GM21390 (cell line): ENCODE measurements at regions not wholly inside any gene's neighbourhood (a gene's known extent, or its start where the extent isn't known, plus 50 kb on each side); places are given as distances from the start of the nearest gene placed in this dataset.

Experiments
- ATAC-seq: cut with Tn5 transposase; IDR thresholded peaks from one replicate; pipeline ENCODE4 v1.9.1; 2021; ENCODE audit not compliant: unreplicated experiment

DNA sequence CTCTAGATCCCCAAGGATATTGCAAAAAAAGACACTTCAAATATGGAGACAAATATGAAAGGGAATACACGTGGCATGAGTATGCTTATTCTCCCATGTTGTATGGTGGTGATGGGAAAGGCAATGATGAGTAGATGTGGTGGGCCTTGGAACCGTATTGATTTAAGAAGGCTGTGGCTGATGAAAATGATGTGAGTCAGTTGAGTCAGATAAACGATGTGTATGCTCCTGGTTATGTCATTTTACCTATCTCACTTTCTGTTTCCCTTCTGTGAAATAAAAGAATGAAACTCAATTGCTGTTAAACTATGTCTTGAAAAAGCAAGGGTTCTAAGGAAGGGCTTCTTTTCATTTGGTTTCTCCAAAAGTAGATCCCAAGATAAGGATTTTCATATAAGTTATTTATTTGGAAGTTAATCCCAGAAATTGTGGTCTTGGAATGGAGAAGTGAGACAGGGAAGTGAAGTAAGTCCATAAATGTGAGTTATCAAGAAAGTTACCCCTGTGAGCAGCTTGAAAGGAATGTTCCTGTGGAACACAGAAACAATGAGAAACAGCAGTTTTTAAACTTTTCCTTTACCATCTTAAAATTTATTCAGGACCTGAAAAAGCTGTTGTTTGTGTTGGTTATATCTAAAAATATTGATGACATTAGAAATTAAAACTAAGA lies 292.0 kb downstream of the DUSP10 start:
- ATAC-seq, result peak; percentile 89

DNA sequence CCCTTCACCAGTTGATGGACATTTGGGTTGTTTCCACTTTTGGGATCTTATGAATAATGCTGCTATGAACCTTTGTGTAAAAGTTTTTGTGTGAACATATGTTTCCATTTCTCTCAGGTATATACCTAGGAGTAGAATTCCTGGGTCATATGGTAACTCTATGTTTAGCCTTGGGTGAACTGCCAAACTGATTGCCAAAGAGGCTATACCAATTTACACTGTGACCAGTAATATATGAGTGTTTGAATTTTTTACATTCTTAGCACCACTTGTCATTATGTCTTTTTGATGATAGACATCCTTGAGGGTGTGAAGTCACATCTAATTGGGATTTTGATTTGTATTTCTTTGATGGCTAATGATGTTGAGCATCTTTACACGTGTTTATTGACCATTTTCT lies 290.1 kb downstream of the DUSP10 start:
- no peak for ATAC-seq

DNA sequence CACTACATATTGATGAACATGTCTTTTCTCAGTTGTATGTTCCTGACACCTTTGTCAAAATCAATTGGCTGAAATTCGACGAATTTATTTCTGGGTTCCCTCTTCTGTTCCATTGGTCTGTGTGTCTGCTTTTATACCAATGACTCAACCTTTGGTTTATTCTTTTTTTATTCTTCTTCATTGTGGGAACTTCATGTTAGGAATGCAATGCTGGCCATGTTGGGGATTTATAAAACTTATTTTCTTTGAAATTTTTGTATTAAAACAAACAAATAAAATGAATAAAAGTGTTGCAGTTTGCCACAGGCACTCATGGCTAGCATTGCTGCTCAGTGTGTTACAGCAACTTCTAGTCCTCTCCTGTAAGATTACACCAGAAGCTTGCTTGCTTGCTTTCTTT lies 287.8 kb downstream of the DUSP10 start:
- no peak for ATAC-seq

DNA sequence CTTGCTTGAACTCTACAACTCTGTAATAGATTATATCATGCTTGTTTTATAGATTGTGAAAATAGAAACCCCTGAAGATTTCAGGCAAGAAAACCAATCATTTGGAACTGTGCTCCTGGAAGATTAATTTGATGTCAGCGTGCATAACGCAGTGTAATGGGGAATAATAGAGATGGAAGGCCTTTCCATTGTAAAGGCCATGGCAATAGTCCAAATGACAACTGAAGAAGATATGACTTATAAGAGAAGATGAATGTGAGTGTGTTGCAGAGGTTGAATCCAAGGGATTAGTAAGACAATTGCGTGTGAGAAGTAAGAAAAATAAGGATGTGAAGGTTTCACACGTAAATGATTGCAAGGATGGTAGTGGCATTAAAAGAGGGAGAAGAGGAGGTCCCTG lies 285.0 kb downstream of the DUSP10 start:
- no peak for ATAC-seq

DNA sequence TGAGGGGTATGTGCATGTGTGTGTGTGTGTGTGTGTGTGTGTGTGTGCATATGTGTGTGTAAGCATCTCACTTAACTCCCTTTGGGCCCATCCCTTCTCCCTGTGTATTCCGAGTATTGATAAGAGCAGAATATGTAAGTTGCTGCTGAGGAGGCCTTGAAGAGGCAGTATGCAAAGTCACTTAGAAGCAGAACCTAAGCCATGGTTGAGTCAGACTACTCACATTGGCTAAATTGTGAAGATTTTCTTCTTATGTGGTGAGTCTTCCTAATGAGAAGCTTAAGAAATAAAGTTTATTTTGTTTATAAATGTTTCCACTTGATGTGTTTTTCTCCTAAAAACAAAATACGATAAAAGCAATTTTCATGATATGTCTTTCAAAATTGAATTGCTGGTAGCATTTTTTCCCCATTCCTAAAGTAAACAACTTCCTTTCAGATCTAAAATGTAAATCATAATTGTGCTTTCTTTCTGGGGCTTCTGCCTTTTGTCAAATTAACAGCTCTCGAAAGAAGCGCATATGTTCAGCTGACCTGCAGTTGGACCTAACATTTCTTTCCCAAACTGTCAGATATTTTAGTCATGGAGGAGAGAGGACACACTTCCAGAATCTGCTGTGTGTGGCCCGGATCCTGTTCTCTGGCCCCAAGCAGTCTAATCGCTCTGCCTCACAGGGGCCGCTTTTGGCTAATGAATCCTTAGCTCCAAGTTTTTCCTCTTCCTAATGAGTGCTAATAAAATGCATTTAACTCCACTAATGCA lies 284.0 kb downstream of the DUSP10 start:
- no peak for ATAC-seq

DNA sequence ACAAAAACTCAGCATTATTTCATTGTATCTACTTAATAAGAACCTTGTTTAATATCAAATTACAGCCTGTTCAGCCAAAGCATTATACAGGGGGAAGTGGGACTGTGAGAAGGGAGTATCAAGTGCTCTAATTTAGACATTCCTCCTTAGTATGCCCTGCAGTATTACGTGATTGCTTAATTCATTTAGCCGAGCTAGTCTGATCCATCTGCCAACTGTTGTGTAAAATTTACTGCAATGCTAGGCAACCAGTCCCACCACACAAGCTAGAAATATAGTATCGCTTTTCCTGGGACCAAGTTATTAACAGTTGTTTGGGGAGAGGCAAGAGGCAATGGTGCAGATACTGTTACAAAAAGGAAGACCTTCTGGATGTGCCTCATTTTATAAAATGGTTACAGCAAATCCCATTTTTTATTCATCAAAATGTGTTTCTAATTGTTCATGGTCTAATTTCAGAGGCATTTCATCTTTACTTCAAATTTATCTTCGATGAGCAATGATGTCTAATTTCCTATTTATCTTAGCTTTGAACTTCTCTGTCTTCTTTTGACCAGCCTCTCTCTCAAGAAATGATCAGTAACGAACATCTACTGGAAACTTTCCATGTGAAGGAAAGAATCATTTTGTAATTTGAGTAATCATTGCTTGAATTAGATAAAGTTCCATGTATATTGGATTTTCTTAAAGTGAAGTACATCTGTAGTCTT lies 283.3 kb downstream of the DUSP10 start:
- ATAC-seq, result no peak

DNA sequence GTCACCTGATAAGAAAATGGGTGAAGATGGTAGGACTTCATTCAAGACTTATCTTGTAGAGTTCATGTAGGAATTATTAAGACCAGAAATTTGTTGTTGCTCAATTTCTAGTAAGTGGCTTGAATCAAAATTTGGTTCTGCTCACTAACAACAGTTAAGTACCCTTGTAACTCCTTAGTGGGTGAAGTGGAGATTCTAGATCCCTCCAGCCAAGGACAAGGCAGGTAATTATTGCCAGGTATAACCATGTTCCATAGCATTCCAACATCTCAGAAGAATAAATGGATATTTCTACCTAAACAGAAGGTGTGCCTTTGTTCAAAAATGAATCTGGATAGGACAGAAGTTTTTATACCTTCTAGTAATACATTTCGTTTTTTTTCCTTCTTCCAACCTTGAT lies 282.3 kb downstream of the DUSP10 start:
- ATAC-seq, result no peak

DNA sequence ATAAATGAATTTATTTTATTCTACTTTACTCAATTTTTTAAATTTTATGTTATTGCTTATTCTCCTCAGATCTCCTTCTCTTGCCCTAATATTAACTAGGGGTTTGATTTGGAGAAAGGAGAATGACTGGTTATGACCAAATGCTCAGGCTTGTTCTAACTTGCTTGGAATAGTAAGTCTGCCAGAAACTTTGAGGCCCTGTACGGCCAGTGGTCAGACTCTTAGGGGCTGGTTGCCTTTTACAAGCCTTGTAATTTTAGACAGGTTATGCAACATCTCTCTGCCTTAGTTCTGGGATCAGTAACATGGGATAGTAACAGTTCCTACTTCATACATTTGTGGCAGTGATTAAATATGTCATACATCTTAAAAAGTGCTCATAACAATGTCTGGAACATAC lies 279.5 kb downstream of the DUSP10 start:
- no peak for ATAC-seq

DNA sequence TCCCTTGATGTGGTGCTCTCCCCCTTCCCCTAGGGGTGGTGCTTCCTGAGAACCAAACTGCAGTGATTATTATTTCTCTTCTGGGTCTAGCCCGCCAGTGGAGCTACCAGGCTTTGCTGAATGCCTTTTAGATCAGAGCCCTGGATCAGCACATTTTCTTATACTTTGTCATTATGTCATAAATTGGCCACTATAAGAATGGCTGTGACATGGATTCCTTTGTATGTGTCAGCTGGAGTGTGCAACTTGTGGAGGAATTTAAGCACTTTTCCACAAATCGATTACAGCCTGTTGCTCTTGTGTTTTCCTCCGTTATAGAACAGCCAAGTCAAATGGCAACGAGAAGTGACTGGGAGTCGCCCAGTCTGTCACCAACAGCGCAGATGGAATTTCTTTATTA lies 273.3 kb downstream of the DUSP10 start:
- no peak for ATAC-seq

DNA sequence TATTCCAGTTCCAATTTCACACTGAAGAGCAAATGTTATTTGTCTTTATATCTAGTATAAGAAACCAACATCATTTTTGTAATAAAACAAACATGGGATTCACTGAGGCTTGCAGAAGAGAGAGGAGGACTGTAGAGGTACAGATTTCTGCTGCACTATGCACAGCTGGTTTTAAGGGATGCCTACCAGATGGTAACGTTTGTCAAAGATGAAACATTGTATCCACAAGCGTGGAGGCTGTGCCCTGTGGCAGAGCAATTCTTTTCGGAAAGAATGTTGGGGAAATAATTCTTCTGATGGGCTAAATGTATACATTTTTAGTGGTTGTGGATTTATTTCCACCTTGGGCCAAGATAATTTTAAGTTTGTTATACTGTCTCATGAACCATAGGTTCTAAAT lies 272.4 kb downstream of the DUSP10 start:
- no peak for ATAC-seq

DNA sequence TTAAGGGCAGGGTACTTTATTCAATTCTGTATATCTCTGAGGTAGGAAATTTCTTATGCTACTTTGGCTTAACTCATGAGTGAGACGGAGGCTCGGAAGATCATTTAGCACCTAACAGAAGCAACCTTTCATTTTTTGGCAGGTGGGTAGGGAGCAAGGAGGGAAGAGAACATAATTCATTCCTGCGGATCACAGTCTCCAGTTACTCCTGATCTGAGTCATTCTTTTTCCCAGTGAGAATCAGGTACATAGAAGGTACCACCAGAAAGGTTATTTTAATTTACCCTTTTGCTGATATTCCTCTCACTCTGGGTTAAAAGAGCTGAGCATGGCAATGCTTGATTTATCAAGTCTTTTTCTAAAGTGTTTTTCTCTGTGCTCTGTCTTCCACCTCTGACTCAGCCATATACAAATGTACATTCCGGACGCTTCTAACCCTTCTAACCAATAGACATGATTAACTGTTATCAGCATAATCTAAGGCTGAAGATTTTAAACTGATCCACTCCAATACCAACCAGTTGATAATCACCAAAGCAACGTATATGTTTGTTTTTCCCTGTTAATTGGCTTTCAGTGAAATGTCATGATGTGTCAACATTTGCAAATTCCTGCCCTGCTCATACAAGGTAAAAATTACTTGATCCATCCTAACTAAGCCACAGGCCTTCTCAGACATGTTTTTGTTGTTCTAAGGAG lies 271.7 kb downstream of the DUSP10 start:
- ATAC-seq, result no peak

DNA sequence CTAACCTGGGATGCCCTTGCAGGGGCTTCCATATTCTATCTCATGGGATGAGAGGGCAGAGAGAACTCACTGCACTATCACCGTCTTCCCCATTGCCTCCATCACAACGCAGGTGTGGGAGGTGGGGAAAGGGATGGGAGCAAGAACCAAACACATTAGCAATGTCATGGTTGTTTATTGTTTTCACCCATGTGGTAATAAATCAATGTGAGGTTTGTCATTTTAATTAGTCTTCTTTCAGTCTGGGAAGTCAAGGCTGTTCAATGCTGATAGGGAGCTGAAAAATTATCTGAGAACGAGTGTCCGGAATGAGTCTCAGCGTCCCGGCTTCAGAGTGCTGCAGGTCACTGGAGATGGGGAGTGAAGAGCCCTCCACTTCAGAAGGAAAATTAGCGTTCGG lies 268.5 kb downstream of the DUSP10 start:
- no peak for ATAC-seq

DNA sequence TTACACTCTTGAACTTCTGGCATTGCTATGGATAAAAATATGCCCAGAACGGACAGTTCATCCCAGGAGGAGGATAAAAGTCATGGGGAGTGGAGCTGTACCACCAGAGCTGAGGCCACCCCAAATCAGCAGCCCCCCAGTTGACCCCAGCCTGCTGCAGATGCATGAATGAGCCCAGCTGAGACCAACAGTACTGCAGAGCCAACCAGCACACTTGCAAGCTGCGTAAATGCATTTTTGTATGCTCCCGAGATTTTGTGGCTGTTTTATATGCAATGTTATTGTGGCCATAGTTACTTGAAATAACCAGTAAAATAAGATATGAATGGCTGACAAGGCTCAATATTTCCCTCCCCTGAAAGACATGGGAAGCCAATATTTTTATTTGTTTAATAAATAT lies 264.6 kb downstream of the DUSP10 start:
- no peak for ATAC-seq

DNA sequence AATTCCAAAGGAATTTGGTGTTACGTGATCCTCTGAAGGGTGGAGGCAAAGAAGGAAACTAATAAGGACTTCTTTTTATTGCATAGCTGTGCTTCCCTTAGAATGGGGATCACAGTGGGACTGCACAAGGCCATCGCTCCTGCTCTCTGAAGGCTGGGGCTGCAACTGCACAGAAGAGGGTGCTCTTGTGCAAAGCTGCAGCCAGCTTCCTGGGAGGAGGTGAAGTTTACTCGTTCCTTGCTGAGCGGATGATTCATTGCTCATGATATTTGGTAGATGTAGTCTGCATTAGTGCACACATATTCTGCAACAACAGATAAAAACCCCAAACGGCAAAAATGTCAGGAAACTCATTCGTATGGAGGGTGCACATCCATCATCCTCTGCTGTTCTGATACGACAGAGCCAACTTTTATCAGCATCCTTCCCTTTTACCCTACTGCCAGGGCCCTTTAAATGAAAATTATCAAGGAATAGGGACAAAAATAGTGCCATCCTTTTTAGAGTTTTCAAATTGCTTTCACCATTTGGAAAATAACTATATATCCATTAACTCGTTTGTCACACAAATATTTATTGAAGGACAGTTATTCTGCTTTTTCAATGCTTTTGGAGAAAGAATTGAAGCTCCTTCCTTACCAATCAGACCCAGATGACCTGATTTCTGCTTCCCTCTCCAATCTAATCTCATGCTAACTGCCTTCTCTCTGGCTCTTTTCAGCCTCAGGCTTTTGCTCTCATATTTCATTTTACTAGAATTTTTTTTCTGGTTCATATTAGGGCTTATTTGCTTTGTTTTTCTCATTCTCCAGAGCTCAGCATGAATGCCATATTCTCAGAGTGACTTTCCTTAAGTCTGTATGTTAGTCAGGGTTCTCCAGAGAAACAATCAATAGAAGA lies 263.6 kb downstream of the DUSP10 start:
- ATAC-seq, result peak; percentile 90

DNA sequence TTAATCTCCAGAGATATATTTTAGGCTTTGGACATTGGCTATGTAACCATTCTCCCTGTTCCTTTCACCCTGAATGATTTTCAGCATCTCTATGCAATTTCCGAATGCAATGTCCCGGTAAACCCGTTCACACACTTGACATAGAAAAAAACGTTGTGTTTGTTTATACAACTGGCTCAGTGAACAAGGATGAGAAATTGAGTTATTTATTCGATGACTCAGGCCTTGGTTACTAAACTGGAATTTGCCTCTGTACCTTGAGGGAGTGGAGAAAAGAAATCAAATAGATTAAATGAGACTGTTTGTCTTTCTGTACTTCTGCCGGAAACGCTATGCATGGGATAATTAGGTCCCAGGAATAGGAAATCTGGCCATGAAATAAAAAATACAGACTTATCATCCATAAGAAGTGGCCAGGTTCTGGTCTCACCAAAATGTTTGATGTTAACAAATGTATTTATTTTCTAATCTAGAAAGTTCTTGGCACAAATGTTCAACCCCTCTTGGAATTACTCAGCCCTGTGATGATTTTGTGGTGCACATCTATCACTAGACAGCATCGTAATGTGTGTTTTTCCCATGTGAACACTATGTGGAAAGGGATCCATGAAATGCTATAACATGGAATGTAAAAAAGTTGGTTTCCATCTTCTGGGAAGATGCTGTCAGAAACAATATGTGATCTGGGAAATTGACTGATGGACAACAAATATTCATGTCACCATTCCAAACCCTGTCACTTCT lies 253.9 kb downstream of the DUSP10 start:
- no peak for ATAC-seq

DNA sequence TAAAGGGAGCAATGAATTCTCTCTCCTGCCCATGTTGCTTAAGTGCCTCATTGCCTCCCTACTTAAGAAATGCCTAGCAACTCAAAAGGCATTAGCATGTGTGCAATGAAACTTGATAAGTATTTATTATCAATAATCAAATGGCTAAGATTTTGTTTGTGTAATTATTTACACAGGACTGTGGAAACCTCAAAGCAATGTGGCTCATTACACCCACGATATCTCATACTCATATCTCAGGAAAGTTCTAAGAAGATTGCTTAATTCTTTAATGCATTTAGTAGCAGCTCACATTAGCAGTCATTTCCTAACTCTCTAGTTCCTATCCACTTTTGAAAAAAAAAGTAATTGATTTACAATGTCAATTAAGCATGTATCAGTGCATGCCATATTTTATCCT lies 253.3 kb downstream of the DUSP10 start:
- ATAC-seq, result no peak

DNA sequence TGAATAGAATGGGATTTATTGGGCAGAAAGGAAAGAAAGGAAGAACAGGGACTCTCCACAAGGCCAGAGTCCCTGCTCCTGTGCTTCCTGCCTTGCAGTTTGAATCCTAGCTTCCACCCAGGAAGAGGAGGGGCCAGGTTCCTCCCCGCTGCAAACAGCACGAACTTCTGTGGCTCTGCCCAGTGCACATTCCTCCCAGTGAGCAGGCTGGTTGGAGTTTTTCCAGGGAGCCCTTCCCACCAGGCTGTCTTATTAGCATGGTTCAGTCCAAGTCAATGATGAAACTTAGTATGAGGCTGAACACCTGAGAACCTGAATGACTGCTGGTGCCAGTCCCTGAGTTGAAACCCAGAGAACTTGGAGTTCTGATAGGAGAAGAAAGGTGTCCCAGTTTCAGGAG lies 247.2 kb downstream of the DUSP10 start:
- no peak for ATAC-seq

DNA sequence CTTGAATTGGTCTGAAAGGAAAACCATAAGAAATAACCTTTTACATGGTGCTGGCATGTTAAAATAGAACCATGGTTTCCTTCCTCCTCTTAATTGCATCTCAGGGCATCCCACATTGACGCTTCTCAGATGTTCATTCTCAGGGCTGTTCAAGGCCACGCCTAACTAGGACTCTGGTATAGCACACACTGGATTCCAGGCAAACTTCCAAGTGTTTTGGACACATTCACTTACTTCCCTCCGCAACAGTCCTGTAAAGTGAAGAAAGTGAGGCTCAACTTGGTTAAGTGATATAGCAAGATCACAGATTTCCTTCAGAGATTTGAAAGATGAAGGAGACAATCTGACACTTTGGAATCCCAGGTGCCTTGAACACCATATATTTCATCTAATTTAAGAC lies 244.8 kb downstream of the DUSP10 start:
- no peak for ATAC-seq

DNA sequence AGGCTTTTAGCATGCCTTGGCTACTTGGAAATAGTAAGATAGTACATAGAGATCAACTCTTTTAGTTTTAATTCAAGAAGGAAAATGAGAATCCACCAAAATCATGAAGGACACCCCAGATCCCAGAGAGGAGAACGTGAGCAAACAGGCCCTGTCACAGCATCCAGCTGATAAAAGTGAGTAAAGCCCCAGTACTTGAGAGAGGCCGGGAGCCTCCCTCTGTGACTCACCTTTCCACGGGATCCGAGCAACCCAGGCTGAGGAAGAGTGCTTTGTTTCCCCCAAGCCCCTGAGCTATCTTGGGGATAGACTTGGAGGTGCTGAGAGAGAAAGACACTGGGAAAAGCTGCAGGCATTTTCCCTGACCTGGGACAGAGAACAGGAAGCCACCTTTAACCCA lies 238.6 kb downstream of the DUSP10 start:
- no peak for ATAC-seq
